ENCODE measurements at regions not wholly inside any gene's neighbourhood (a gene's known extent, or its start where the extent isn't known, plus 50 kb on each side); places are given as distances from the start of the nearest gene placed in this dataset.

DNA sequence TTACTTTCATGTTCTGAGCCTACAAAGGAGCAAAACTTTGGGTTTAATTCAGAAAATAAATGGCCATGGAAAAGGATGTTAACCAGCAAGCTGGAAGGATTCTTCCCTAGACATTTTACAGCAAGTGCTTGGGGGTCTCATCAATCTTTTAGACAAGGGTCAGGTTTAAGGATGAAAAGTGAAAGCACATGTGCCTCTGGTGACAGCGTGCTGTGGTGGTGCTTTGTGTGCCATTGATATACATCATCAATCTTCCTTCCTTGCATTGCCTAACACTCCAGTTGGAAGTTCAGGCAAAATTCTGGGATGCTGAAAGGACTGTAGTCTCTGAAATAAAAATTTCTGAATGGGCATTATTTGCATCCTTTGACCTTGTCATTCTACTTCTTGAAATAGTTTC is 171.2 kb downstream of the KCNE4 start:
- no peaks in the 10 kb centered on the region for H3K36me3 ChIP-seq (ENCODE audit: control insufficient read depth, insufficient read depth, low read length)
- Mint-ChIP-seq H3K4me3 (ENCODE audit: unreplicated experiment) (no peak overlapping the region), H3K36me3 (ENCODE audit: insufficient read depth, unreplicated experiment) (no peaks in the 10 kb centered on the region), H3K4me1 (ENCODE audit: low read depth, unreplicated experiment) (no peaks in the 10 kb centered on the region), H3K27me3 (ENCODE audit: insufficient read depth, unreplicated experiment) (peaks cover 3% of the 10 kb centered on the region), H3K27ac (ENCODE audit: unreplicated experiment) (no peak overlapping the region), H3K9me3 (ENCODE audit: unreplicated experiment) (no peaks in the 10 kb centered on the region)
- CTCF ChIA-PET: no interaction called here
- H3K4me3 ChIP-seq (ENCODE audit: low read depth, low read length): no peak overlapping the region
- no peaks in the 10 kb centered on the region for H3K9me3 ChIP-seq
- H3K27me3 ChIP-seq (replicated peaks; ENCODE audit: control insufficient read depth, insufficient read depth, low read length): no peaks in the 10 kb centered on the region
- TF ChIP-seq, protein P1, sequence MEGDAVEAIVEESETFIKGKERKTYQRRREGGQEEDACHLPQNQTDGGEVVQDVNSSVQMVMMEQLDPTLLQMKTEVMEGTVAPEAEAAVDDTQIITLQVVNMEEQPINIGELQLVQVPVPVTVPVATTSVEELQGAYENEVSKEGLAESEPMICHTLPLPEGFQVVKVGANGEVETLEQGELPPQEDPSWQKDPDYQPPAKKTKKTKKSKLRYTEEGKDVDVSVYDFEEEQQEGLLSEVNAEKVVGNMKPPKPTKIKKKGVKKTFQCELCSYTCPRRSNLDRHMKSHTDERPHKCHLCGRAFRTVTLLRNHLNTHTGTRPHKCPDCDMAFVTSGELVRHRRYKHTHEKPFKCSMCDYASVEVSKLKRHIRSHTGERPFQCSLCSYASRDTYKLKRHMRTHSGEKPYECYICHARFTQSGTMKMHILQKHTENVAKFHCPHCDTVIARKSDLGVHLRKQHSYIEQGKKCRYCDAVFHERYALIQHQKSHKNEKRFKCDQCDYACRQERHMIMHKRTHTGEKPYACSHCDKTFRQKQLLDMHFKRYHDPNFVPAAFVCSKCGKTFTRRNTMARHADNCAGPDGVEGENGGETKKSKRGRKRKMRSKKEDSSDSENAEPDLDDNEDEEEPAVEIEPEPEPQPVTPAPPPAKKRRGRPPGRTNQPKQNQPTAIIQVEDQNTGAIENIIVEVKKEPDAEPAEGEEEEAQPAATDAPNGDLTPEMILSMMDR (IDR thresholded peaks at IDR 0.05; ENCODE audit: insufficient read depth in 1 of 2, low read depth in 1 of 2, low read length in 1 of 2, severe bottlenecking in 1 of 2, unreplicated experiment in 1 of 2): no peak
- POLR2A ChIA-PET: no interaction called here
- BruUV-seq (replicated peaks): no TSS peak
- no peaks in the 10 kb centered on the region for H3K4me1 ChIP-seq
- intact Hi-C loops (cut with micrococcal nuclease; ENCODE audit: unreplicated experiment): no loop called here
- DNase-seq: no peak

GRCh38 chr2:223225266-223225665 is 173.3 kb downstream of the KCNE4 start:
- H3K36me3 Mint-ChIP-seq (ENCODE audit: insufficient read depth, unreplicated experiment): no peaks in the 10 kb centered on the region
- no peak overlapping the region for H3K4me3 Mint-ChIP-seq (ENCODE audit: unreplicated experiment)
- no TSS peak for BruUV-seq (replicated peaks)
- no peak overlapping the region for H3K27ac Mint-ChIP-seq (ENCODE audit: unreplicated experiment)
- Histone ChIP-seq H3K4me1 (no peaks in the 10 kb centered on the region), H3K36me3 (ENCODE audit: control insufficient read depth, insufficient read depth, low read length) (no peaks in the 10 kb centered on the region), H3K9me3 (no peaks in the 10 kb centered on the region), H3K27me3 (replicated peaks; ENCODE audit: control insufficient read depth, insufficient read depth, low read length) (no peaks in the 10 kb centered on the region; the same call in 1 of the 2 replicates), H3K4me3 (ENCODE audit: low read depth, low read length) (no peak overlapping the region)
- ChIA-PET POLR2A (no interaction called here), CTCF (no interaction called here)
- no peaks in the 10 kb centered on the region for H3K4me1 Mint-ChIP-seq (ENCODE audit: low read depth, unreplicated experiment)
- intact Hi-C loops (cut with micrococcal nuclease; ENCODE audit: unreplicated experiment): no loop called here
- no peak for DNase-seq
- no peaks in the 10 kb centered on the region for H3K9me3 Mint-ChIP-seq (ENCODE audit: unreplicated experiment)
- H3K27me3 Mint-ChIP-seq (ENCODE audit: insufficient read depth, unreplicated experiment): peaks cover 3% of the 10 kb centered on the region
- TF ChIP-seq, protein P1 (IDR thresholded peaks at IDR 0.05; ENCODE audit: insufficient read depth in 1 of 2, low read depth in 1 of 2, low read length in 1 of 2, severe bottlenecking in 1 of 2, unreplicated experiment in 1 of 2): no peak

- Mint-ChIP-seq H3K9me3 (ENCODE audit: unreplicated experiment) (no peaks in the 10 kb centered on the region), H3K4me1 (ENCODE audit: low read depth, unreplicated experiment) (no peaks in the 10 kb centered on the region), H3K4me3 (ENCODE audit: unreplicated experiment) (no peak overlapping the region), H3K27ac (ENCODE audit: unreplicated experiment) (no peak overlapping the region), H3K36me3 (ENCODE audit: insufficient read depth, unreplicated experiment) (no peaks in the 10 kb centered on the region), H3K27me3 (ENCODE audit: insufficient read depth, unreplicated experiment) (peaks cover 7% of the 10 kb centered on the region)
- intact Hi-C loops (cut with micrococcal nuclease; ENCODE audit: unreplicated experiment): no loop called here
- TF ChIP-seq, protein P1 (IDR thresholded peaks at IDR 0.05; ENCODE audit: insufficient read depth in 1 of 2, low read depth in 1 of 2, low read length in 1 of 2, severe bottlenecking in 1 of 2, unreplicated experiment in 1 of 2): no peak
- Histone ChIP-seq H3K9me3 (no peaks in the 10 kb centered on the region), H3K4me1 (no peaks in the 10 kb centered on the region), H3K27me3 (replicated peaks; ENCODE audit: control insufficient read depth, insufficient read depth, low read length) (no peaks in the 10 kb centered on the region; the same call in 1 of the 2 replicates), H3K36me3 (ENCODE audit: control insufficient read depth, insufficient read depth, low read length) (no peaks in the 10 kb centered on the region), H3K4me3 (ENCODE audit: low read depth, low read length) (no peak overlapping the region)
- ChIA-PET CTCF (no interaction called here), POLR2A (no interaction called here)
- BruUV-seq (replicated peaks): no TSS peak
- DNase-seq: no peak
Measured at GRCh38 chr2:223226264-223226663, 174.3 kb downstream of the KCNE4 start.

Measured in Caco-2 (cell line).